ENCODE measurements at regions not wholly inside any gene's neighbourhood (a gene's known extent, or its start where the extent isn't known, plus 50 kb on each side); places are given as distances from the start of the nearest gene placed in this dataset.

DNA sequence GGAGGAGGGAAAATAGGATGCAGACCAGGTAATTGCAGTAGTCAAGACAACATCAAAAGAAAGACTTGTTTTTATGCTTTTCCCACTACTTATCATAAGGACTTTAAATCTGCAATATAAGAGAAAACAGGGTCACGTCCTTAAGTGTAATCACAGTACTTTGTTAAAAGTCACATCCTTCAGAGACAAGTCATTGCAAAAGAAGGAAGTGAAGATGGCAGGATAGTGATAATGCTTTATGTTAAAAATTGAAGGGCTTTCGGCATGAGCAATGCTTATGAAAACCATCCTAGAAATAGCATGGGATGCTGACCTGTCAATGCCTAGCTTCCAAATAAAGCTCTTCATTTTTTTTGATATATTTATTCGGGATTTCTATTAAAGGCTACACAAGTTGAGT is 110.2 kb upstream of the TENM3 start:
- H3K27me3 ChIP-seq (ENCODE audit: insufficient read depth, low read depth) = no peaks in the 10 kb centered on the region
- H3K36me3 ChIP-seq (ENCODE audit: insufficient read depth) = no peaks in the 10 kb centered on the region
- TF ChIP-seq CTCF (conservative IDR thresholded peaks at IDR 0.05; ENCODE audit: low read depth, low read length) = no peak
- no peak overlapping the region for H2AFZ ChIP-seq (ENCODE audit: low read depth)
- no peaks in the 10 kb centered on the region for H3K79me2 ChIP-seq (ENCODE audit: insufficient read depth, low read depth)
- H3K27ac ChIP-seq = no peak overlapping the region
- H4K20me1 ChIP-seq (ENCODE audit: insufficient read depth) = no peaks in the 10 kb centered on the region
- H3K4me3 ChIP-seq (IDR thresholded peaks at IDR 0.05; ENCODE audit: insufficient read depth, low read depth, low read length) = no peak overlapping the region
- H3K9ac ChIP-seq = no peak overlapping the region
- no peaks in the 10 kb centered on the region for H3K4me1 ChIP-seq (ENCODE audit: low read depth, poor library complexity, severe bottlenecking)
- no peak overlapping the region for H3K4me2 ChIP-seq

- no peak overlapping the region for H3K4me3 ChIP-seq (IDR thresholded peaks at IDR 0.05; ENCODE audit: insufficient read depth, low read depth, low read length)
Observed at GRCh38 chr4:182134261-182134660, 108.9 kb upstream of the TENM3 start.

DNA sequence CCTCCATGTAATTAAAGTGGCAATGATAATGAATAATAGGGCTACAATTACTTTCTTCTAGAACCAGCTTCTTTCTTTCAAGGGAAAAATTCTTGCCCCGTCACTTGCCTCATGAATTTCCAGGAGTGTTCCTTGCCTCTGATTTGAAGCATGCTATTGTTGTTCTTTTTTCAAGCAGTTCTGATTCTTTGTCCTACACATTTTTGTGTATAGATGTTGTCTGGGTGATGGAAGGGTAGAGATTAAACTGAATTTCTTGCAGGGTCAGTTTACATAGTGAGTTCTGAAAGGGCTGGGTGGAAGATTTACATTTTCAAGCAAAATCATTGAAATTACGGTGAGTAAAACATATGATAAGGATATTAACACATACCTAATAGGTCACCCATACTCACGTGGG is 107.0 kb upstream of the TENM3 start:
- Histone ChIP-seq H2AFZ (ENCODE audit: low read depth) (no peak overlapping the region), H3K9ac (no peak overlapping the region), H3K36me3 (ENCODE audit: insufficient read depth) (no peaks in the 10 kb centered on the region), H3K27me3 (ENCODE audit: insufficient read depth, low read depth) (no peaks in the 10 kb centered on the region), H3K27ac (no peak overlapping the region), H3K4me1 (ENCODE audit: low read depth, poor library complexity, severe bottlenecking) (no peaks in the 10 kb centered on the region), H4K20me1 (ENCODE audit: insufficient read depth) (no peaks in the 10 kb centered on the region), H3K4me3 (IDR thresholded peaks at IDR 0.05; ENCODE audit: insufficient read depth, low read depth, low read length) (no peak overlapping the region), H3K79me2 (ENCODE audit: insufficient read depth, low read depth) (no peaks in the 10 kb centered on the region), H3K4me2 (no peak overlapping the region)
- no peak for TF ChIP-seq CTCF (conservative IDR thresholded peaks at IDR 0.05; ENCODE audit: low read depth, low read length)

More at GRCh38 chr4:182134261-182134660, 108.9 kb upstream of the TENM3 start:
- Histone ChIP-seq H3K4me1 (ENCODE audit: low read depth, poor library complexity, severe bottlenecking) (no peaks in the 10 kb centered on the region), H2AFZ (ENCODE audit: low read depth) (no peak overlapping the region), H3K27ac (no peak overlapping the region), H3K27me3 (ENCODE audit: insufficient read depth, low read depth) (no peaks in the 10 kb centered on the region), H3K79me2 (ENCODE audit: insufficient read depth, low read depth) (no peaks in the 10 kb centered on the region), H3K9ac (no peak overlapping the region), H3K36me3 (ENCODE audit: insufficient read depth) (no peaks in the 10 kb centered on the region), H4K20me1 (ENCODE audit: insufficient read depth) (no peaks in the 10 kb centered on the region), H3K4me2 (no peak overlapping the region)
- no peak for TF ChIP-seq CTCF (conservative IDR thresholded peaks at IDR 0.05; ENCODE audit: low read depth, low read length)

DNA sequence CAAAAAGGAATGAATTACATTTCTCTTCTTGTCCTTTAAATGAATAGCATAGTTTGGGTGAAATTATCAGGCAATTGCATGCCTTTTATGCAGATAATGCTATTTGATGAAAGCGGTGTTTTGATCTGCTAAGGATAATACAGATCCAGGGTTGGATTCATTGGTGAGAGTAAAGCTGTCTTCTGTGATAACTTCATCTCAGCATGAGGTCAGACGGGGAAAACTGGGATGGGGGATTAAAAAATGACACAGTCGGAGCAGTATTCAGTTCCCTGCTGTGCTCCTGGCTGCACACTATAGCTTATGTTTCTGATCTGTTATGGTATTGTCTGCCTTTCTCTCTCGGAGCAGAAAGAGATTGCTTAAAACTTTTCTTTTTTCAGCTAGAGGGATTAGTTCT is 105.9 kb upstream of the TENM3 start:
- Histone ChIP-seq H3K9ac (no peak overlapping the region), H4K20me1 (ENCODE audit: insufficient read depth) (no peaks in the 10 kb centered on the region), H3K79me2 (ENCODE audit: insufficient read depth, low read depth) (no peaks in the 10 kb centered on the region), H3K36me3 (ENCODE audit: insufficient read depth) (no peaks in the 10 kb centered on the region), H3K4me2 (no peak overlapping the region), H3K27ac (no peak overlapping the region), H3K4me1 (ENCODE audit: low read depth, poor library complexity, severe bottlenecking) (no peaks in the 10 kb centered on the region), H3K4me3 (IDR thresholded peaks at IDR 0.05; ENCODE audit: insufficient read depth, low read depth, low read length) (no peak overlapping the region), H3K27me3 (ENCODE audit: insufficient read depth, low read depth) (no peaks in the 10 kb centered on the region), H2AFZ (ENCODE audit: low read depth) (no peak overlapping the region)
- no peak for TF ChIP-seq CTCF (conservative IDR thresholded peaks at IDR 0.05; ENCODE audit: low read depth, low read length)

All from KMS-11 (cell line).